ENCODE measurements at regions not wholly inside any gene's neighbourhood (a gene's known extent, or its start where the extent isn't known, plus 50 kb on each side); places are given as distances from the start of the nearest gene placed in this dataset.

- FAIRE-seq (no peak), DNase-seq (no peak)
- H3K9ac ChIP-seq (ENCODE audit: low read length in 3 of 3) = no peak overlapping the region
- no peak overlapping the region for H3K27ac ChIP-seq (ENCODE audit: low read depth in 2 of 2, low read length in 2 of 2)
- TF ChIP-seq CTCF (IDR thresholded peaks at IDR 0.05; ENCODE audit: borderline replicate concordance, extremely low read depth, insufficient read depth) = no peak
- H3K4me3 ChIP-seq (ENCODE audit: low read length in 3 of 3) = no peak overlapping the region
- H3K9me3 ChIP-seq (ENCODE audit: control insufficient read depth in 2 of 3, insufficient read depth in 1 of 3, low read length in 3 of 3) = no peaks in the 10 kb centered on the region
- no peaks in the 10 kb centered on the region for H3K36me3 ChIP-seq (ENCODE audit: control insufficient read depth in 2 of 3, insufficient read depth in 3 of 3, low read length in 3 of 3)
- intact Hi-C loops (cut with DNase I) = no loop called here
- no peaks in the 10 kb centered on the region for H3K4me1 ChIP-seq (ENCODE audit: control insufficient read depth in 2 of 3, insufficient read depth in 2 of 3, low read depth in 1 of 3, low read length in 3 of 3)
- H3K27me3 ChIP-seq (ENCODE audit: control insufficient read depth, insufficient read depth, low read length) = no peaks in the 10 kb centered on the region
Observed at GRCh38 chr18:43919551-43919950, 642.3 kb upstream of the SYT4 start.

- Histone ChIP-seq H3K27me3 (ENCODE audit: control insufficient read depth, insufficient read depth, low read length) (no peaks in the 10 kb centered on the region), H3K4me1 (ENCODE audit: control insufficient read depth in 2 of 3, insufficient read depth in 2 of 3, low read depth in 1 of 3, low read length in 3 of 3) (no peaks in the 10 kb centered on the region), H3K9ac (ENCODE audit: low read length in 3 of 3) (no peak overlapping the region), H3K27ac (ENCODE audit: low read depth in 2 of 2, low read length in 2 of 2) (no peak overlapping the region), H3K36me3 (ENCODE audit: control insufficient read depth in 2 of 3, insufficient read depth in 3 of 3, low read length in 3 of 3) (no peaks in the 10 kb centered on the region), H3K4me3 (ENCODE audit: low read length in 3 of 3) (peak overlapping the region in 2 of 3 donors; percentile 12 to 21), H3K9me3 (ENCODE audit: control insufficient read depth in 2 of 3, insufficient read depth in 1 of 3, low read length in 3 of 3) (no peaks in the 10 kb centered on the region)
- no peak for TF ChIP-seq CTCF (IDR thresholded peaks at IDR 0.05; ENCODE audit: borderline replicate concordance, extremely low read depth, insufficient read depth)
- FAIRE-seq = no peak
- intact Hi-C loops (cut with DNase I) = no loop called here
- DNase-seq = no peak
Observed at GRCh38 chr18:43931439-43931838, 654.1 kb upstream of the SYT4 start.

GRCh38 chr18:43932140-43932539 is 654.9 kb upstream of the SYT4 start:
- H3K4me3 ChIP-seq (ENCODE audit: low read length in 3 of 3) = no peak overlapping the region
- no peaks in the 10 kb centered on the region for H3K36me3 ChIP-seq (ENCODE audit: control insufficient read depth in 2 of 3, insufficient read depth in 3 of 3, low read length in 3 of 3)
- no peak for TF ChIP-seq CTCF (IDR thresholded peaks at IDR 0.05; ENCODE audit: borderline replicate concordance, extremely low read depth, insufficient read depth)
- H3K27ac ChIP-seq (ENCODE audit: low read depth in 2 of 2, low read length in 2 of 2) = peak overlapping the region in 1 of 2 donors; percentile 48
- no peaks in the 10 kb centered on the region for H3K9me3 ChIP-seq (ENCODE audit: control insufficient read depth in 2 of 3, insufficient read depth in 1 of 3, low read length in 3 of 3)
- FAIRE-seq = peak; percentile 50
- no peak overlapping the region for H3K9ac ChIP-seq (ENCODE audit: low read length in 3 of 3)
- H3K27me3 ChIP-seq (ENCODE audit: control insufficient read depth, insufficient read depth, low read length) = no peaks in the 10 kb centered on the region
- H3K4me1 ChIP-seq (ENCODE audit: control insufficient read depth in 2 of 3, insufficient read depth in 2 of 3, low read depth in 1 of 3, low read length in 3 of 3) = no peaks in the 10 kb centered on the region
- DNase-seq = peak in 2 of 5 donors; percentile 29 to 32
- intact Hi-C loops (cut with DNase I) = no loop called here

GRCh38 chr18:43933177-43933576 is 655.9 kb upstream of the SYT4 start:
- FAIRE-seq (no peak), DNase-seq (no peak)
- H3K4me3 ChIP-seq (ENCODE audit: low read length in 3 of 3) = no peak overlapping the region
- intact Hi-C loops (cut with DNase I) = no loop called here
- no peak for TF ChIP-seq CTCF (IDR thresholded peaks at IDR 0.05; ENCODE audit: borderline replicate concordance, extremely low read depth, insufficient read depth)
- H3K27ac ChIP-seq (ENCODE audit: low read depth in 2 of 2, low read length in 2 of 2) = no peak overlapping the region
- no peak overlapping the region for H3K9ac ChIP-seq (ENCODE audit: low read length in 3 of 3)
- no peaks in the 10 kb centered on the region for H3K27me3 ChIP-seq (ENCODE audit: control insufficient read depth, insufficient read depth, low read length)
- no peaks in the 10 kb centered on the region for H3K36me3 ChIP-seq (ENCODE audit: control insufficient read depth in 2 of 3, insufficient read depth in 3 of 3, low read length in 3 of 3)
- H3K4me1 ChIP-seq (ENCODE audit: control insufficient read depth in 2 of 3, insufficient read depth in 2 of 3, low read depth in 1 of 3, low read length in 3 of 3) = no peaks in the 10 kb centered on the region
- H3K9me3 ChIP-seq (ENCODE audit: control insufficient read depth in 2 of 3, insufficient read depth in 1 of 3, low read length in 3 of 3) = no peaks in the 10 kb centered on the region

Data from kidney (tissue), 13 donors.